ENCODE measurements at regions not wholly inside any gene's neighbourhood (a gene's known extent, or its start where the extent isn't known, plus 50 kb on each side); places are given as distances from the start of the nearest gene placed in this dataset.
A peak's percentile ranks its signal among the peaks of the same experiment; 100 is the strongest.

GRCh38 chr3:80533553-80533952 is 765.8 kb upstream of the ROBO1 start:
- no peak for FAIRE-seq
- TF ChIP-seq, protein P1, sequence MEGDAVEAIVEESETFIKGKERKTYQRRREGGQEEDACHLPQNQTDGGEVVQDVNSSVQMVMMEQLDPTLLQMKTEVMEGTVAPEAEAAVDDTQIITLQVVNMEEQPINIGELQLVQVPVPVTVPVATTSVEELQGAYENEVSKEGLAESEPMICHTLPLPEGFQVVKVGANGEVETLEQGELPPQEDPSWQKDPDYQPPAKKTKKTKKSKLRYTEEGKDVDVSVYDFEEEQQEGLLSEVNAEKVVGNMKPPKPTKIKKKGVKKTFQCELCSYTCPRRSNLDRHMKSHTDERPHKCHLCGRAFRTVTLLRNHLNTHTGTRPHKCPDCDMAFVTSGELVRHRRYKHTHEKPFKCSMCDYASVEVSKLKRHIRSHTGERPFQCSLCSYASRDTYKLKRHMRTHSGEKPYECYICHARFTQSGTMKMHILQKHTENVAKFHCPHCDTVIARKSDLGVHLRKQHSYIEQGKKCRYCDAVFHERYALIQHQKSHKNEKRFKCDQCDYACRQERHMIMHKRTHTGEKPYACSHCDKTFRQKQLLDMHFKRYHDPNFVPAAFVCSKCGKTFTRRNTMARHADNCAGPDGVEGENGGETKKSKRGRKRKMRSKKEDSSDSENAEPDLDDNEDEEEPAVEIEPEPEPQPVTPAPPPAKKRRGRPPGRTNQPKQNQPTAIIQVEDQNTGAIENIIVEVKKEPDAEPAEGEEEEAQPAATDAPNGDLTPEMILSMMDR (IDR thresholded peaks at IDR 0.05; ENCODE audit: insufficient read depth, missing control alignments) = no peak

DNA sequence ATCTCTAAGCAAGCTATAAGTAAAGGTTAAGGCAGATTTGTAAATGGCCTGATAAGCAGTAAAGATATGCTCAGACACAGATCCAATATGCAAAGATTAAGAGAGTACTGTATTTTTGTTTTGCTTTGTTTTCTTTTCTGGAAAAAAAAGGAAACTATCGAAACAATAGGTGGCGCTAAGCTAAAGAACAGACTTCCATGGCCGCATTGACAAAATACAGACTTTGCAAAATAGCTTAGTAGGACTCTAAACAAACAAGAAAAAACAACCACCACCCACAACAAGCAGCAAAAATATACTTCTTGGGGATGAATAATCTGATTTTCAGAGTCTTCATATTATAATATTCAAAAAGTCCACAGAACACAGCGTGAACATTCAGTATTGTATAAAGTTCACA is 758.4 kb upstream of the ROBO1 start:
- TF ChIP-seq, protein P1 (IDR thresholded peaks at IDR 0.05; ENCODE audit: insufficient read depth, missing control alignments) = peak; percentile 17
- FAIRE-seq (peak; percentile 51), DNase-seq (ENCODE audit: insufficient read length, low spot score) (no peak)

More at GRCh38 chr3:80533553-80533952, 765.8 kb upstream of the ROBO1 start:
- no peak for DNase-seq (ENCODE audit: insufficient read length, low spot score)

GRCh38 chr3:80521081-80521480 is 753.3 kb upstream of the ROBO1 start:
- no peak for FAIRE-seq
- TF ChIP-seq, protein P1 (IDR thresholded peaks at IDR 0.05; ENCODE audit: insufficient read depth, missing control alignments) = no peak
- DNase-seq (ENCODE audit: insufficient read length, low spot score) = no peak

DNA sequence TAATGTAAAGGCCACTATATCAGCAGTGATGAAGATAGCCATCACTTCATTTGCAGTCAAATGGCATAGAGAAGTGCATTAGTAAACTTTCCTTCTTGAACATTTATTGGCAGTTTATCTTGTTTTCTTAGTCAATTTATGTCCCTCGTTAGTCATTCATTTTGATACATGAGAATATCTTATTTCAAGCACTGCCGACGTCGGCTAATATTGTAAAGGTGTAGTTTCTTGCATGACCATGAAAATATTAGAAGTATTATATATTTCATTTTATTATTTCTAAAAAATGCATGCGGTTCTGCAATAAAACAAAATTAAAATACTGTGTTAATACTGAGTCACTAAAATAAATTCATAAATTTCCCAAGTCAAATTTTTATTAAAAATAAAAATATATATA is 751.6 kb upstream of the ROBO1 start:
- FAIRE-seq = no peak
- DNase-seq (ENCODE audit: insufficient read length, low spot score) = no peak
- TF ChIP-seq, protein P1 (IDR thresholded peaks at IDR 0.05; ENCODE audit: insufficient read depth, missing control alignments) = no peak

DNA sequence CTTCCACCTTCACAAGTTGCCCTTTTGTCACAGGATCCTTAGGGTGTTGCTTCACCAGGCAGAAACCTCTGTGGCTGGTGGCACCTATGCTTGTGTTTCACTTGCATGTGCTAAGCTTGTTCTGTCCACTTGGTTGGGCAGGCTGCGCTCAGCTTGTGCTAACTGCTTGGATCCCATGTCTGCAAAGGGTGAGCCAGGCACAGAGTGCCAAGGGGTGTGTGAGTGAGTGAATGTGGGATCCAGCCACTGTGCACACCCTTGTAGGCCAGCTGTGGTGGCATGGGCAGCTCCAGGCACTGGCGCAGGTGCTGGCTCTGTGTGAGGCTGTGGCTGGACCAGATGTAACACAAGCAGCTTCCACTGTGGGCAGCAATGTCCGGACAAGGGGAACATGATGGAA is 728.7 kb upstream of the ROBO1 start:
- FAIRE-seq (no peak), DNase-seq (ENCODE audit: insufficient read length, low spot score) (no peak)
- TF ChIP-seq, protein P1 (IDR thresholded peaks at IDR 0.05; ENCODE audit: insufficient read depth, missing control alignments) = no peak

DNA sequence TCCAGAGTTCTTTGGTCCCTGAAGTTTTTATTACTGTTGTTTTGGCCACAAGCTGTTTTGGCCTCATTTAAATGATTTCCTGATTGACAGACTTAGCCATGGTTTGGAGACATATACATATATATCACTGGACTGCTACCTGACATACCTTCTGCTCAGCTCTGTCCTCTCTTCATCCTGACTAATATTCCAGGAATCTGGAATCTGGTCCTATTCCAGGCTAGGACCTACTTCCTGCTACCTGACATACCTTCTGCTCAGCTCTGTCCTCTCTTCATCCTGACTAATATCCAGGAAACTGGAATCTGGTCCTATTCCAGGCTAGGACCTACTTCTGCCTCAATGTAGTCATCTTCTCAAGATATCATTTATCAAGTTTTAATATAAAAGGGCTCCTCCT is 724.4 kb upstream of the ROBO1 start:
- no peak for DNase-seq (ENCODE audit: insufficient read length, low spot score)
- TF ChIP-seq, protein P1 (IDR thresholded peaks at IDR 0.05; ENCODE audit: insufficient read depth, missing control alignments) = no peak
- FAIRE-seq = no peak

- DNase-seq (ENCODE audit: insufficient read length, low spot score) = no peak
- TF ChIP-seq, protein P1 (IDR thresholded peaks at IDR 0.05; ENCODE audit: insufficient read depth, missing control alignments) = no peak
- FAIRE-seq = no peak
Observed at GRCh38 chr3:80472961-80473360, 705.2 kb upstream of the ROBO1 start.
